Forelimb muscle (tissue), 1 donor: ENCODE measurements at regions not wholly inside any gene's neighbourhood (a gene's known extent, or its start where the extent isn't known, plus 50 kb on each side); places are given as distances from the start of the nearest gene placed in this dataset.

Experiments used
- DNase-seq: peaks from one replicate; pipeline ENCODE4 v3.0.0-alpha.2; 2013; ENCODE audit warnings: low read depth

DNA sequence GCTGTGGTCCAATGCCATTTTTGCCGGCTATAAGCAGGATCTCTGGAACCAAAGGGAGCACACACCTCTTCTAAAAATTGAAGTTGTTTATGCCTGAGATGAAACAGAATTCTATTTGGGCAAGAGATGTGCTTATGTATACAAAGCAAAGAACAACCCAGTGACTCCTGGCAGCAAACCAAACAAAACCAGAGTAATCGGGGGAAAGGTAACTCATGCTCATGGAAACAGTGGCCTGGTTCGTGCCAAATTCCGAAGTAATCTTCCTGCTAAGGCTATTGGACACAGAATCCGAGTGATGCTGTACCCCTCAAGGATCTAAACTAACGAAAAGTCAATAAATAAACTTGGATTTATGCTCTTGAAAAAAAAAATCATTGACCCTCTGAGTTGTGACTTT is 178.7 kb downstream of the CEMIP2 start:
- DNase-seq = no peak

DNA sequence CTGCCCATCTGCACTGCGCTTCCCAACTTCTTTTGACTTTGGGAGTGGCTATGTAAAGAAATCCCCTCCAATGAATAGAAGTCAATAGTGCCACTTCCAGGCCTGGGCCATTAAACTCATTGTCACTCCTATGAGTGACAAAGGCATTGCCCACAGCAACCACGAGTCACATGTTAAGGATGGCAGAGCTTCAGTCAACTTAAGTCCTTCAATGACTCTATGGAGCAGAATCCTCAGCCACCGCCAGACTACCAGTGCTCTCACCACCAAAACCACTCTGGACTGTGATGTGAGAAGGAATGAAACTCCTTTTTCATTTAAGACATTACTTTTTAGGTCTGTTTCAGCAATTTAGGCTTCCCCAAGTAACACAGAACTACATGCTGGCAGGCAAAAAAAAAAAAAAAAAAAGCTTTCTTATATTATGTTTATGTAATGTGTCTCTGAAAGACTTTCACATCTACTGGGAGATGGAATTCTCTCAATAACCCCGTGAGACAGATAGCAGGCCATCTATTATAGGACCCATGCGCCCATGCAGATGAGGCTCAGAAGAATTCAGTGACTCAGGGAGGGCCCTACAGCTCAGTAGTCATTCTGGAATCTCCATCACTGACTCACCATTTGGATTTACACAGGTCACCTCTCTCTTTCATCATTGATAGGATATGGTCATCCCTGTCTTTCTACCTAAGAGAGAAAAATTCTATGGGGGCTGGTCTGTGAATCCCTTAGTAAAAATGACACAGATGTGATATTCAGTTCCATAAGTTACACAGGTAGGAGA is 180.5 kb downstream of the CEMIP2 start:
- DNase-seq = no peak

DNA sequence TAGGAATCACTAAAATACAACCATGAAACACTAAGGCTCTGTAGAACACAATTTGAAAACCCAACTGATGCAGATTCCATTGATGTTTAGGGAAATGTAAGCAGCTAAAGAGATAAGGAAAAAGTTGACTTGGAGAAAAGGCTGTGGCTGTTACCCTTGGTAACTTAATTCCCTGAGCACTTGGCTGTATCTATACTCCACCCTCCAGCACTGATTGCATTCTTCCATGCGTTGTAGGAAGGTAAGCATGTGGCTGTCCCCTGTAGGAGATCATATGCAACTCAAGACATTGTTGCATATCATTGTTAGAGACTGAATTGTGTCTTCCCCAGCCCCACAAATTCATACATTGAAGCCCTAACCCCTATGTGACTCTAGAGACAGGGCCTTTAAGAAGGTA is 184.5 kb downstream of the CEMIP2 start:
- DNase-seq = no peak

DNA sequence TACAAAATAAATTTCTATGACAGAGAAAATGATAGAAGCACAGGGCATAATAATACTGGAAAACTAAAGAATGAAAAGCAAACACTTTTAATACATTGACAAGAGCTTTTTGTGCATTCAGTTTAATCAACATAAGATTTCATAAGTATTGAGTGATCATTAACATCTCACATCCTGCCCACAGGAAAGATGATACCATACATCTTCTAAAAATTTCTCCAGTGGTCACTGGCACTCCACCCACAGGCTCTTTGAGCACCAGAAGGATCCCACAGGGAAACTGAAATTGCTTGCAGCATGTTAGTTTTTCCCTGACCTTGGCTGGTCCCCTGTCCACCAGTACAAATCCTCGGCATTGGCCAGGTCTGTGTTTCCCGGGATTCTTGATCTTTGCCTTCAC is 186.0 kb downstream of the CEMIP2 start:
- DNase-seq = no peak

DNA sequence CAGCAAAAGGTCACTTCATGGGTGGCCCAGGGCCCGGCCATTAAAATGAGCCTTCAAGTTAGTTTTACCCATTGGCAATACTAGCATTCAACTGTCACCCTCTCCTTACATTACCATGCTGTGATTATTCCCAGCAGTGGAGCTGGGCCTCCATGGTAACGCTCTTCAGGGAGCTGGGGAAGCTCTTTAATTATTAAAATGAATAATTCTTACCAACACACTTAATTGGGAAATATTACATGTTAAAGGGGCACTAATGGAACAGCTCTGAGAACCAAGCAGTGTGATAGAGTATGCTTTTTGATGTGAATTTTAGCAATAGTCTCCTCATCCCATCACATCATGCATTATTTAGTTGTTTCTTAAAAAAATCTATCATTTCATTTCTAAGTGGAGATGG is 187.2 kb downstream of the CEMIP2 start:
- no peak for DNase-seq

DNA sequence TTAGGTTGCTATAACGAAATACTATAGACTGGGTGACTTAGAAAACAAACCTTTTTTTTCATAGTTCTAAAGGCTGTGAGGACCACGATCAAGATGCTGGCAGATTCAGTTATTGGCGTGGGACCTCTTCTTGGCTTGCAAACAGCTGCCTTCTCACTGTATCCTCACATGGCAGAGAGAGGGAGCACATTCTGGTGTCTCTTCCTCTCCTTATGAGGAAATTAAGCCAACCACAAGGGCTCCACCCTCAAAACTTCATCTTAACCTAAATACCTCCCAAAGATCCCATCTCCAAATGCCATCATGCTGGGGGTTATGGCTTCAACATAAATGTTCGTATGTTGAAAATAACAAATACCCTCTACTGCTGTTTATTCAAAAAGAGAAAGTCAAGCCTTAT is 197.1 kb downstream of the CEMIP2 start:
- no peak for DNase-seq

DNA sequence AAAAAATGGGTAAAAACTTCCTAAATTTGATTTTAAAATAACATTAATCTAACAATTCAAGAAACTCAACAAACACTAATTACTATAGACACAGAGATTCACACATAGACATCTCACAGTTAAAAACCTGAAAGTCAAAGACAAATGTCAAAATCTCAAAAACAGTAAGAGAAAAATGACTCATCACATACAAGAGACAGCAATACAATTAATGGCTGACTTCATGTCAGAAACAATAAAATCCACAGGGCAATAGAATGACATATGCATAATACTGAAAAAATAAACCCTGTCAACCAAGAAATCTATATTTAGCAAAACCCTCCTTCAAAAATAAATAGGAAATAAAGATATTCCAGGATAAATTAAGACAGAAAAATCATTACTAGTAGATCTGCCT is 200.4 kb downstream of the CEMIP2 start:
- no peak for DNase-seq

DNA sequence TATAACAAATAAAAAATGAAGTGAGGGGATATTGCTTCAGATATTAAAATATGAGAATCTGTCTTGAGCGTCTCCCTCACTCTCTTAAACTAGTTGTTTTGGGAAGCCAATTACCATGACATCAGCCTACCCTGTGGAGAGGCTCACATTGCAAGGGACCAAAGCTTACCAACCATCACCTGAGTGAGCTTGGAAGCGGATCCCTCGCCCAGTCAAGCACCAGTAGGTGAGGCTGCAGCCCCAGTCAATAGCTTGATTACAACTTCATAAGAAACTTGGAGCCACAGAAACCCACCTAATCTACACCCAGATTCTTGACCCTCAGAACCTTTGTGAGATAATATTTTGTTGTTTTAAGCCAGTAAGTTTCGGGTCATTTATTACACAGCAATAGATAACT is 206.2 kb downstream of the CEMIP2 start:
- DNase-seq = no peak

DNA sequence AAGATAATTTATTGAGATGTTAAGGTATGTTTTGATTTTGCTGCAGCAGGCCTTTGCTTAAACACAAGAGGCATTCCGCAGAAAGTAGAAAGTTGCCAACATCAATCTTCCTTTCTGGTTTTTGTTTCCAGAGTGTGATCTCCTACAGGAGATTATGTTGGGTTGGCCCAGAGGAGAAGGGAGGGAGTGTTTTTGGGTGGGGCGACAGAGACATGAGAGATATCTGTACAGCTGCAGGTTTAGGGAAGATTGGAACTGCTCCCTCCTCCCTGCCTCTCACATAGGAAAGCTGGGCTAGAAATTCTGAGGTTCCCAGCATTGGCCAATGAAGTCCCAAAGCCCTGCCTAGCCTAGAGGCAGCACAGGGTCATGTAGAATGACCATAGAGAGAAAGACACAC is 211.0 kb downstream of the CEMIP2 start:
- no peak for DNase-seq

DNA sequence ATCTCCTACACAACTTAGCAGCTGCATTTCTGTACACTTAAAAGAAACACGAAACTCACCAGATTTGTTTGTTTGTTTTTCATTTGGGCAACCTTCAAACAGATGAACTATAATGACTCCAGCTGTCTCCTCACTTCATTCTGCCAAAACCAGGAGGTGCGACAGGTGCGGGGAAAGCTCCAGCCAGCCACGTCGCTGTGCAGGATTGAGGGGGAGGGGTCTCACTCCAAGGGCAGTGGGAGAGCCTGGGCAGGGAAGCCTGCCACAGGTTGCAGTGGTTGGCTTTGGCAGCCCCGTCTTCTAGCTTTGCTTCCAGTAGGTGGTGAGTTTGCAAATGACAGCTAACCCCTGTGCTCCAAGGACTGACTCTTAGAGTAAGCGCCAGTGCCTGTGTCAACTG is 215.8 kb downstream of the CEMIP2 start:
- no peak for DNase-seq

DNA sequence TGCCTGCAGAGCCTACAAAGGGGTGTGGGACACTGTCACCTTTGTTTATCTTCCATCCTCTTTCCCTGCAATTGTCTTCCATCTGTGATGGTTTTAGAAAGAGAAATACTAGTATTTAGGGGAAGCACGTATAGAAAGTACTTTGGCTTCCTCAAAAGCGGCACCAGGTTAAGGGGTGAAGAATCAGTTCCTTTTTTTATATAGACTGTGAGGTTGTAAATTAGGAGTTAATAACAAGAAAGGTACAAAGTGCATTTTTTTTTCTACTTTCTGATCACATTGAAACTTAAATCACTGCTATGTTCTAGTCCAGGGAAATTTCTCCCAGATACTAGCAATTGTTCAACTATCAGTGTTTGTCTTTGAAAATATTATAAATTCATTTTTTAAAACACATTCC is 219.3 kb downstream of the CEMIP2 start:
- no peak for DNase-seq

DNA sequence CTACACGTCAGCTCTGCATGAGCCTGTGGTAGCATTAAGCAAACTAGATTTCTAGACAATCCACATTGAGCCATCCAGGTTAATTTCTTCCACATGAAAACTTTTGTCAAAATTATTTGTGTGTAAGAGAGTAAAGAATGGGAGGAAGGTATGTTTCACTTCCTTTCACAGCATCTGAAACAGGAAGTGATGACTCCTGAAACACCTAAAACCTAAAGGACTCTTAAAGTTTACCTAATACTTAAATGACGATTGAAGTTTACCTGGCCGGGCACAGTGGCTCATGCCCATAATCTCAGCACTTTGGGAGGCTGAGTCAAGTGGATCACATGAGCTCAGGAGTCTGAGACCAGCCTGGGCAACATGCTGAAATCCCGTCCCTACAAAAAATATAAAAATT is 223.8 kb downstream of the CEMIP2 start:
- no peak for DNase-seq

DNA sequence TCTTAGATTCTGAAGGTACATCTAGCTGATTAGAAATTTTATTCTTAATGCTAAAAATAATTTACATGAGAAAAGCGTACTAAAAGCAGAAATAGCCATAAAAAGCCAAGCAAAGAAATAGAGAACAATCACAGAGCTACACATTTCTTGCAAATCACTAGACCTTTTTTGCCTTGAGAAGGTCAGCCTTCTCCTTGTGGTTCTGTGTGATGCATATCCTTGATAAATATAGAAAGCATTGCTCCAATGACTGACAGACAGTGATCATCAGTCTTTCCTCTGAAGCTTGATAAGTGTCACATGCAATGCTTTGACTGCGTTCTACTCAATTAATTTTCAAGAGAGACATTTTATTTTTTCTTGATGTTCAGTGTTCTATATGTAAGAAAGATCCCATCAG is 226.9 kb downstream of the CEMIP2 start:
- no peak for DNase-seq

DNA sequence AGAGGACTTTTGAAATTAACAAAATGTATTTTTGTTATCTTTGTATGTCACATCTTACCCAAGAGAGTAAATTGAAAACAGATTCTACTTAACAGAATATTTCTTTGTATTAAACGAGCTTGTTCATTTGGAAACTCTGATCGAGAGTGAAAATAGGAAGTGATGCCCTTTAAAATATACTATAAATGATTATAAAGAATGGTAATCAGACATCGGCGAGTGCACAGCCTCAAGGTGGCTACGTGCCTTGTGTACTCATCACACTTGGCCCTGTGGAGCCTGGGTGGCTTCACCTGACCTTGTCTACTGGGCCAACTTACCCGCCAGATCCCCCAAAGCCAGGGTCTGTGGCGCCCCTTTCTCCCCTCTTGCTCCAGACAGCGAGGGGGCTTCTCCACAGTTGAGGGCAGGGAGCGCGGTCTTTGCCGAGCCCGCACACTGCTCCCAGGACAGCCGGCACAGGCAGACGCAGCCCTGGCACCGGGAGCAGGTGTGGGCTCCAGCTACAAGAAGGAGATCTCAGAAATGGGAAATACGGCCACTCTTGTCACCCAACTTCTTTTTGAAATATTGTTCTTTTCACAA is 243.2 kb downstream of the CEMIP2 start:
- no peak for DNase-seq

DNA sequence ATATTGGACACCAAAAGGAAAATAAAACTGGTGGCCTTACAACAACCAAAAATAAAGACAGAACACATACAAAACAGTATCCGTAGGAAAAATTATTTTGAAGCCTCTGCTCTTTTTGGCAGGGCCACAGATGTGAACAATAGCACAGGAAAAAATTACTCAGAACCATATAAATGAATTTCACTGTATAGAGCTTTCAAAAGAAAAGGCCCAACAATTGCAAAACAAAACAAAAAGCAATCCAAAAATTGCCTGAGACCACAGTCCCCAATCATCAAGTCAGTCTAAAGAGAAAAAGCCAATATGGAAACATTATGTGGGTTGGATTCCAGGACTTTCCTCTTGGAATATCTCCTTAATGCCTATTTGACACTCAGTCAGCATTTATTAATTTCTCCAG is 243.8 kb downstream of the CEMIP2 start:
- DNase-seq = peak; percentile 74

DNA sequence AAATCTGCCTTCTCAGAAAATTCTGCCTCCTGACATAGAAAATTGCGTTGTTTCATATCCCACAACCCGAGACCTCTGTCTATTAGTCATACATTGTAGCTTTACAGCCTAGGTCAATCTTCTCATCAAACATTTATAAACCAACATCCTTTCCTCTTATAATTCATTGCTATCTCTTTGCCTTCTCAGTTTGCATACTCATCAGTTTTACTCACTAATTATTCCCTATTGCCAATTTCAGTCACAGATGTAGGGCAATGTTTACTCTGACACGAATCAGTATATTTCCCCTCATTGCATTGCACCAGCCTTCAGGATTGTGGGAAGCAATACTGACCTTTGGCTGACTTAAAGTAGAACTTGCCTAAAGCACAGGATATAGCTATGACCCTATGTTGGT is 247.2 kb downstream of the CEMIP2 start:
- DNase-seq = no peak

DNA sequence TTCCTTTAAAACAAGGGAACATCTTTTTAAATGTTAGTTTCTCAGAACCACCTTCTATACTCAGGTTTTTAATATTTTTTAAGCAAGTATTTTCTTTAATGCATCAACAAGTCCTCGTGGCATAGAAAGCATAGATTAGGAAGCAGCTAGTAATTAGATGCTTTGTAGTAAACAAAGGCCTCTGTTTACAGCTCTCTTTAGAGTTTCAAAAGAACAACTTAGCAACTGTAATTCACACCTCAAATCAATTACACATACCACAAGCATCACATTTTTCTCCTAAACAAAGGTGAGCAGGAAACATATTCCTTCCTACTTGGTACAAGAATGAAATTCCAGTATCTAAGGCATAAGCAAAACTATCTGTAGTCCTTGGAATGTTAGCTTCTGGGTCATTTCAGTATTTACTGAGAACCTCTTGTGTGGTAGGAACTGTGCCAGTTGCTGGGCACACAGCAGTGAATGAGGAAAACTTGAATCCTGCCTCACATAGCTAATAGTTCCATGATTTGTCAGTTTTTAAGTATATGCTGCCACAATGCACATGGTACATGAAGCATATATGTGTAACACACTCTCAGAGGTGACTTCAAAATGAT is 249.1 kb downstream of the CEMIP2 start:
- no peak for DNase-seq

DNA sequence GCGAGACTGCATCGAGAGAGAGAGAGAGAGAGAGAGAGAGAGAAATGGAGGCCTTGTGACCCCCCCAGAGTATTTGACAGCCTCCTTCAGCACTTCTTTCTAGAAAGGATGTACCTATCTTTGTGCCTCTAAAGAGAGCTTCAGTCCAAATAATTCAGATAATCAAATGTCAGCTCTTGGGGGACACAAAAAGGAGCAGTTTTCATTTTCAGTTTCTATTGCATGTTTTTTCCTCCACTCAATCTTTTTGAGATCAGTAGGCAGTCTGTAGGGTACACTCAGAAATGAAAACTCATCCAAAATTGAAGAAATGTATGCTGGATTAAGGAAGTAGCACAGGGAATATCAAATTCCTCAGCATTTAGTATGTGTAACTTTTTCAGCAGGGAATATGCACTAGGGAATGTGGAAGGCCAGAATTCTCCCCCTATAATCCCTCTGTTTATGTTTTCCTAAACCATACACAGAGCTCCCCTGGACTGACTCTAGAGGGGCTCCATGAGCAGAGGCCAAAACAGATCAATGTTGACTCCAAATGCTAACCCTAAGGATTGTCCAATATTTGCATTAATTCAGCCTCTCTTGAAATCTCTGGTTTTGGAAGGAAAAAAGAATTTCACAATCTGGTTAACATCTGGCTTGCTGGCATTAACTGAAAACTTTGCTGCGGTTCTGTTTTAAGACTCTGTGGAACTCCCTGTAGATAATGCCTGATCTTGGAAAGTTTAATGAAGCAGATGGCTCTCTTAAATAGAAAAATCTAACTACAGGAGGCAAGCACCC is 250.1 kb downstream of the CEMIP2 start:
- peak; percentile 86 for DNase-seq

DNA sequence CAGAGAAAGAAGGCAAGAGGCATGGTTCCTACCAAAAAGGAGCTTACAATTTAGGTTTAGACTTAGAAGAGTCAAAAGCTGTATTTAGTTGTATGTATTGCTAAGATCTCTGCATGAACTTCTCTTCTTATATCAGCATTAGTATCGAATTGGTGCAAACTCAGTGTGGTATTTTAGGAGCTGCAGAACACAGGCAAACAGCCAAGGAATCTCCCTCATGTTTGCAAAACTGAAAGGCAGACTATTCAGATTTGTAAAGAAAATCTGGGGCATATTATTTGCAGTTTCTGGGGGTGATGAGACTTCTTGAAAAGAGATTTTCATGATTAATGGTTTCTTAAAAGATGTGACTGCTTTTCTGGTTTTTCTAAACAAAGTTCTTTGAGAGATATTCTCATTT is 252.7 kb downstream of the CEMIP2 start:
- DNase-seq = no peak

DNA sequence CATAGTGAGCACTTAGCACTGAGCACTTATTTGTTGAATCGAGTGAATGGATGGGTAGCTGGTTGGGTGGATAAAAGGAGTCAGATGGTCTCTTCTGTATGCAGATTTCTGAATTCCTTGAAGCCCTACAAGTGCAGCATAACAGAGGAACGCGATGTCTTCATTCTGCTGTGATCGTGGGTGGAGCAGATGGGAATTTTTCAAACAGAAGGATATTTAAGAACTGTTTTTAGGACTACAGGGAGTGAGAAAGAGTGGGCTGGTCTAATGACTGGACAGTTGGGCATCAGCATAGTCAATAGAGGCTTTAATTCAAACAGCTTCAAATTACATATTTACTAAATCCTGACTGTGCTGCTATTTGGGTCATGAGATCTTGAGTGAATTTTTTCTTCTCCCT is 253.2 kb downstream of the CEMIP2 start:
- DNase-seq = no peak

DNA sequence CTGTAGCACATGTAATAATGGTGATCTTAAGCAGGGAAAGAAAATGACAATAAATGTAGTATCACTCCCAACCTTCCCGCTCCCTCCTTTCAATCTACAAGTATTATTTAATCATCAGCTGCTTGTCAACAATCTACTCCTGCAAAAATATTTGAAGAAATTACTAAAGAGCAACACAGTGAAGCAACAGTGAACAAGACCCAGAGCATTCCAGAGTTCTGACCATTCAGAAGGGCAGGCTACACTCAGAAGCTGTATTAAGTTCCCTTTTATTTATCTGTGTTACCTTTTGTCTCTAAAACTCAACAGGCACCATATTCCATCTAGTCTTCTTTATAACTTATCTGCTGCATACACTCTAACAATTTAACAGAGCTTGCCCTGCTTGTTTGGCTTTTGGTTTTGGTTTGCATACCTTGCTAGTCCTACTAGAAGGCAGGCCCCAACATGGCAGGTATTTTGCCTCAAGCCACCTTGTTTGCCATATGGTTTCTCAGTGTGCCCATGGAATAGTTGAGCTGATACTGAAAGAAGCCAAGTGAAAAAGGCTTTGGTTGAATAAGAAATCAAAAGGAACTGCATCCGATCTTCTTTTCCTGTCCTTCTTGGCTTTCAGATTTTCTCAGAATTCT is 253.9 kb downstream of the CEMIP2 start:
- no peak for DNase-seq

DNA sequence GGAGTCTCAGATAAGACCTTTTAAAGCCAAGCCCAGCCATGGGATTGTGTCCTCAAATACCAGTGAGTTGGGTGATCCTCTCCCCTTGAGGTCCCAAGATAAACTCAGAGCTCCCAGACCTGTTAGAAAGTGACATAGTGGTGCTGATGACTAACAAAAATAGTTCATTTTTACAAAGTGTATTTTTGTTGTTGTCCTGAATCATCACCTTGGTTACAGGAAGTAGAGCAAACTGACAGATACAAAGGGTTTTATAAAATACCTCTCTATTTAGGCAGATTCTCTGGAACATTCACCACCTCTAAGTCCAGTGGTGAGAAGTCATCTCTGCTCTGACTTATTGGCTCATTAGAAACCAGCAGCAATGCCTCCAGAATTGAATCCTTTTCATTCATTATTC is 259.3 kb downstream of the CEMIP2 start:
- no peak for DNase-seq
